Heart left ventricle (tissue), 16 donors: ENCODE measurements at regions not wholly inside any gene's neighbourhood (a gene's known extent, or its start where the extent isn't known, plus 50 kb on each side); places are given as distances from the start of the nearest gene placed in this dataset.

Source experiments
- ATAC-seq, 4 donors: fragments of 200-7000 bp; cut with Tn5 transposase; one replicate each; pipeline ENCODE4 v1.9.1; 2020 to 2022; ENCODE audit warnings: moderate library complexity in 4 of 4, mild to moderate bottlenecking in 3 of 4, moderate number of reproducible peaks in 1 of 4
- DNase-seq, 5 donors: peaks; one replicate each; pipeline ENCODE4 v3.0.0-alpha.2; 2020
- H3K27ac ChIP-seq, 12 donors: fragments of 200-600 bp; sonication (generic) in 4 of 12; one replicate each; pipeline versions ENCODE4 v1.5.0 to v1.8.0; 2016 to 2022; ENCODE audit warnings: mild to moderate bottlenecking in 2 of 12
- H3K27me3 ChIP-seq, 9 donors: fragments of 200-600 bp; sonication (generic) in 2 of 9; one replicate each; pipeline versions ENCODE4 v1.5.1 to v1.8.0; 2016 to 2022; ENCODE audit warnings: mild to moderate bottlenecking in 3 of 9
- H3K36me3 ChIP-seq, 9 donors: fragments of 200-600 bp; sonication (generic) in 2 of 9; one replicate each; pipeline versions ENCODE4 v1.5.0 to v1.8.0; 2018 to 2022; ENCODE audit warnings: mild to moderate bottlenecking in 2 of 9
- H3K4me1 ChIP-seq, 12 donors: fragments of 200-600 bp; sonication (generic) in 4 of 12; one replicate each; pipeline versions ENCODE4 v1.5.0 to v1.8.0; 2016 to 2022; ENCODE audit warnings: mild to moderate bottlenecking in 3 of 12
- H3K4me3 ChIP-seq, 12 donors: fragments of 200-600 bp; sonication (generic) in 4 of 12; one replicate each; pipeline versions ENCODE4 v1.5.0 to v1.8.0; 2017 to 2022; ENCODE audit warnings: mild to moderate bottlenecking in 9 of 12, moderate library complexity in 4 of 12
- H3K9me3 ChIP-seq, 12 donors: fragments of 200-600 bp; sonication (generic) in 4 of 12; one replicate each; pipeline versions ENCODE4 v1.5.0 to v1.8.0; 2016 to 2022; ENCODE audit warnings: mild to moderate bottlenecking in 1 of 12
- CTCF ChIP-seq, 12 donors: fragments of 200-600 bp; sonication (generic) in 4 of 12; IDR thresholded peaks; one replicate each; pipeline versions ENCODE4 v1.5.0 to v1.8.0; 2018 to 2022; ENCODE audit warnings: antibody characterized with exemption in 12 of 12, mild to moderate bottlenecking in 5 of 12
- POLR2A ChIP-seq, 2 donors: fragments of 450-650 bp; IDR thresholded peaks; one replicate each; pipeline ENCODE4 v1.6.1; 2017; ENCODE audit warnings: antibody characterized with exemption in 2 of 2, mild to moderate bottlenecking in 2 of 2, moderate library complexity in 2 of 2
- WGBS, 4 donors: extraction: QIAGEN DNeasy Blood & Tissue Kit in 2 of 4; methylation state at CpG; one replicate each; pipeline versions ENCODE4 v1.1.5 to v1.1.7; 2013 to 2018; 5-methylcytosine and 5-hydroxymethylcytosine counted together
- intact Hi-C, 10 donors: fragments of 100-400 bp; cut with DNase I; formaldehyde crosslinking; loops; one replicate each; pipeline versions ENCODE4 v1.11.1 to v1.14.2; 2022
- donor health status: ischemic (EF 13 %, LVEDD 7.1; RV severe dilation, severe dysfunction).
- donor health status: healthy with polysubstance abuse.
- donor health status: DM: no; HTN: yes; CAD: no.
- donor health status: DM: no; HTN: no; CAD: no.
- donor health status: ischemic (EF 25% LVEDD 6.9; RV normal size, moderate dysfunction).
- donor health status: ischemic (EF 25% LVEDD 5.7; RV mildly dilated, moderate dysfunction).
- donor health status: healthy.
- donor health status: DM: yes; HTN: yes; CAD: no.
- donor health status: ischemic (EF 35%, LVEDD 5.7; RV mildly dilated, moderate dysfunction).
- donor health status: nonischemic (EF 11% LVEDD 7.7; RV severe dilation, severe dysfunction).
- donor health status: DM: yes; HTN: yes; CAD: no.
- donor health status: PGD.
- donor health status: ischemic (EF 29% LVEDD 5.4; RV normal size, mild dysfunction).
- donor health status: nonischemic (EF 23%, LVEDD 6.1; RV moderate dilation, normal function).

- H3K4me1 ChIP-seq, result peaks cover 0 to 4% (median 0%) of the 10 kb centered on the region in 12 donors
- peaks cover 0 to 18% (median 0%) of the 10 kb centered on the region in 12 donors for H3K9me3 ChIP-seq
- 83 to 94% (median 93%) methylated on average over 3 of the region's 3 CpGs for WGBS, 4 donors
- DNase-seq (no peak), ATAC-seq (no peak)
- TF ChIP-seq CTCF (IDR thresholded peaks at IDR 0.05), result no peak
- TF ChIP-seq POLR2A (IDR thresholded peaks at IDR 0.05), result no peak
- H3K27me3 ChIP-seq, result no peaks in the 10 kb centered on the region
- no peak overlapping the region for H3K27ac ChIP-seq
- no peaks in the 10 kb centered on the region for H3K36me3 ChIP-seq
- H3K4me3 ChIP-seq, result no peak overlapping the region
- intact Hi-C loops, result no loop called here
Observed at GRCh38 chr2:41535575-41535974, 512.2 kb upstream of the PKDCC start.

- H3K4me1 ChIP-seq, result peaks cover 0 to 4% (median 0%) of the 10 kb centered on the region in 12 donors
- ATAC-seq, result peak in 2 of 4 donors; percentile 37 to 61
- peak overlapping the region in 1 of 12 donors; percentile 25 for H3K27ac ChIP-seq
- intact Hi-C loops, result no loop called here
- TF ChIP-seq CTCF (IDR thresholded peaks at IDR 0.05), result no peak
- no peak for TF ChIP-seq POLR2A (IDR thresholded peaks at IDR 0.05)
- H3K36me3 ChIP-seq, result no peaks in the 10 kb centered on the region
- peaks cover 0 to 7% (median 0%) of the 10 kb centered on the region in 12 donors for H3K9me3 ChIP-seq
- DNase-seq, result no peak
- H3K27me3 ChIP-seq, result no peaks in the 10 kb centered on the region
- no peak overlapping the region for H3K4me3 ChIP-seq
- 71 to 82% (median 78%) methylated on average over 2 of the region's 2 CpGs for WGBS, 4 donors
Observed at GRCh38 chr2:41540272-41540998, 507.4 kb upstream of the PKDCC start.

- H3K27me3 ChIP-seq, result no peaks in the 10 kb centered on the region
- no peak overlapping the region for H3K27ac ChIP-seq
- no peak for ATAC-seq
- no peak for TF ChIP-seq POLR2A (IDR thresholded peaks at IDR 0.05)
- TF ChIP-seq CTCF (IDR thresholded peaks at IDR 0.05), result no peak
- no peak overlapping the region for H3K4me3 ChIP-seq
- no peaks in the 10 kb centered on the region for H3K36me3 ChIP-seq
- 85 to 100% (median 94%) methylated on average over 2 of the region's 2 CpGs for WGBS, 4 donors
- no peak for DNase-seq
- peaks cover 0 to 4% (median 0%) of the 10 kb centered on the region in 12 donors for H3K4me1 ChIP-seq
- H3K9me3 ChIP-seq, result no peaks in the 10 kb centered on the region
- intact Hi-C loops, result no loop called here
Observed at GRCh38 chr2:41543726-41544125, 504.1 kb upstream of the PKDCC start.

GRCh38 chr2:41544709-41545108 lies 503.1 kb upstream of the PKDCC start:
- H3K9me3 ChIP-seq, result no peaks in the 10 kb centered on the region
- no peak for TF ChIP-seq CTCF (IDR thresholded peaks at IDR 0.05)
- no peak for TF ChIP-seq POLR2A (IDR thresholded peaks at IDR 0.05)
- DNase-seq (no peak), ATAC-seq (no peak)
- peaks cover 0 to 4% (median 0%) of the 10 kb centered on the region in 12 donors for H3K4me1 ChIP-seq
- no peak overlapping the region for H3K4me3 ChIP-seq
- 74 to 92% (median 82%) methylated on average over 4 to 5 of the region's 5 CpGs for WGBS, 4 donors
- H3K36me3 ChIP-seq, result no peaks in the 10 kb centered on the region
- no peak overlapping the region for H3K27ac ChIP-seq
- intact Hi-C loops, result no loop called here
- H3K27me3 ChIP-seq, result no peaks in the 10 kb centered on the region
